K562 (cell line): ENCODE measurements at regions not wholly inside any gene's neighbourhood (a gene's known extent, or its start where the extent isn't known, plus 50 kb on each side); places are given as distances from the start of the nearest gene placed in this dataset.

Experiments
- ATAC-seq: fragments of 200-7000 bp; cut with Tn5 transposase; 3 replicates; pipeline ENCODE4 v1.9.1; 2020; ENCODE audit warnings: moderate library complexity
- BruUV-seq: library from RNA; stranded (reverse); fragments of 400-500 nt; replicated peaks from 2 replicates; lab custom pipeline; 2021; lab: Mats Ljungman, UMichigan
- CTCF ChIA-PET: fragments of 300-600 bp; formaldehyde crosslinking; extraction: SDS; loops from one replicate; lab custom pipeline; 2021; ENCODE audit warnings: low intra/inter-chr PET ratio; lab: Yijun Ruan, JAX
- POLR2A ChIA-PET: fragments of 300-600, 350-650 bp; sonication (Branson Sonifier 250); formaldehyde crosslinking; extraction: SDS; loops from one replicate; lab custom pipeline; 2021; ENCODE audit warnings: antibody characterized with exemption, inconsistent platforms; lab: Yijun Ruan, JAX
- DNase-seq, 4 experiments: peaks; one replicate each; pipeline versions ENCODE4 v3.0.0 to v3.0.0-alpha.2; 2011 to 2018; ENCODE audit warnings: low spot score in 3 of 4, mixed read lengths in 3 of 4; ENCODE audit errors: extremely low read depth in 1 of 4
- FAIRE-seq: peaks from 2 replicates; lab custom pipeline; 2011; peaks lifted over from hg19 to GRCh38; lab: Jason Lieb, UNC
- H2AFZ ChIP-seq: 2 replicates; pipeline ENCODE4 v1.6.0; 2011; ENCODE audit warnings: low read depth, low read length, control low read depth, inconsistent platforms
- H3K27ac ChIP-seq: fragments of 200-600 bp; 3 replicates; pipeline ENCODE4 v1.8.0; 2011; ENCODE audit warnings: low read depth, mild to moderate bottlenecking, control low read depth, inconsistent platforms, low read length, moderate library complexity, mixed read lengths; ENCODE audit errors: extremely low read depth
- H3K27me3 ChIP-seq, 2 experiments: fragments of 300-600 bp in 1 of 2; 2 replicates in 1 of 2; 3 replicates in 1 of 2; pipeline versions ENCODE4 v1.6.0 to v1.8.0; 2011; ENCODE audit warnings: inconsistent platforms in 2 of 2, low read length in 2 of 2, mild to moderate bottlenecking in 1 of 2, mixed read lengths in 1 of 2, moderate library complexity in 1 of 2; ENCODE audit not compliant: control insufficient read depth in 2 of 2, insufficient read depth in 2 of 2
- H3K36me3 ChIP-seq: fragments of 300-600 bp; 3 replicates; pipeline ENCODE4 v1.8.0; 2011; ENCODE audit warnings: mild to moderate bottlenecking, low read length, inconsistent platforms; ENCODE audit not compliant: control insufficient read depth, insufficient read depth
- H3K4me1 ChIP-seq, 2 experiments: fragments of 200-600 bp in 1 of 2; replicated peaks in 1 of 2; 2 replicates in 1 of 2; 3 replicates in 1 of 2; pipeline versions ENCODE4 v1.5.1 to v1.8.0; 2011; ENCODE audit warnings: inconsistent platforms in 2 of 2, low read length in 2 of 2, mild to moderate bottlenecking in 1 of 2, mixed read lengths in 1 of 2, moderate library complexity in 1 of 2; ENCODE audit not compliant: control insufficient read depth in 2 of 2, insufficient read depth in 2 of 2
- H3K4me2 ChIP-seq: 2 replicates; pipeline ENCODE4 v1.6.1; 2011; ENCODE audit warnings: low read length, control low read depth, inconsistent platforms, mixed read lengths; ENCODE audit not compliant: insufficient read depth
- H3K4me3 ChIP-seq: fragments of 200-600 bp; sonication (generic), shearing (Covaris generic); 2 replicates; pipeline ENCODE4 v1.5.1; 2016; ENCODE audit warnings: control low read depth, inconsistent platforms
- H3K79me2 ChIP-seq: fragments of 200-600 bp; 3 replicates; pipeline ENCODE4 v1.8.0; 2011; ENCODE audit warnings: low read length, inconsistent platforms; ENCODE audit not compliant: control insufficient read depth, insufficient read depth
- H3K9ac ChIP-seq, 2 experiments: 2 replicates each; pipeline versions ENCODE4 v1.6.0 to v1.6.1; 2011; ENCODE audit warnings: low read depth in 2 of 2, low read length in 2 of 2, control low read depth in 1 of 2, inconsistent platforms in 1 of 2, mild to moderate bottlenecking in 1 of 2, mixed read lengths in 1 of 2; ENCODE audit not compliant: insufficient read depth in 1 of 2
- H3K9me1 ChIP-seq: one replicate; pipeline ENCODE4 v1.6.0; 2011; ENCODE audit warnings: inconsistent platforms, mild to moderate bottlenecking, low read length, moderate library complexity; ENCODE audit not compliant: control insufficient read depth, insufficient read depth
- H3K9me3 ChIP-seq: replicated peaks from 2 replicates; pipeline ENCODE4 v1.5.1; 2011; ENCODE audit warnings: low read depth, low read length, inconsistent platforms; ENCODE audit not compliant: control insufficient read depth, insufficient read depth
- H4K20me1 ChIP-seq: replicated peaks from 2 replicates; pipeline ENCODE4 v1.6.1; 2011; ENCODE audit warnings: low read length, inconsistent platforms, mixed read lengths; ENCODE audit not compliant: control insufficient read depth, insufficient read depth
- C11orf30 ChIP-seq: fragments of 450-650 bp; IDR thresholded peaks from 2 replicates; pipeline ENCODE4 v1.6.1; 2016; ENCODE audit warnings: low read depth, mild to moderate bottlenecking
- DNMT1 ChIP-seq: fragments of 450-650 bp; IDR thresholded peaks from 2 replicates; pipeline ENCODE4 v1.6.1; 2016; ENCODE audit warnings: antibody characterized with exemption, mild to moderate bottlenecking
- NBN ChIP-seq: fragments of 450-650 bp; IDR thresholded peaks from 2 replicates; pipeline ENCODE4 v1.6.1; 2016; ENCODE audit warnings: low read depth, mild to moderate bottlenecking
- NEUROD1 ChIP-seq: fragments of 150-350 bp; IDR thresholded peaks from 2 replicates; pipeline ENCODE4 v1.6.1; 2014; ENCODE audit warnings: borderline replicate concordance, low read length, low read depth; ENCODE audit not compliant: partially characterized antibody
- PCBP2 ChIP-seq: fragments of 200-400 bp; formaldehyde crosslinking; IDR thresholded peaks from 2 replicates; pipeline ENCODE4 v1.6.1; 2018; ENCODE audit warnings: low read length, low read depth, mild to moderate bottlenecking, moderate library complexity; ENCODE audit not compliant: poor library complexity, severe bottlenecking
- RBM22 ChIP-seq: fragments of 200-400 bp; formaldehyde crosslinking; IDR thresholded peaks from 2 replicates; pipeline ENCODE4 v1.6.1; 2018; ENCODE audit warnings: low read length, low read depth; ENCODE audit not compliant: poor library complexity, severe bottlenecking
- SAFB ChIP-seq: fragments of 200-400 bp; formaldehyde crosslinking; IDR thresholded peaks from 2 replicates; pipeline ENCODE4 v1.6.1; 2017; ENCODE audit warnings: low read depth, low read length, borderline replicate concordance
- ZNF764 ChIP-seq: fragments of 250-450 bp; sonication (Bioruptor Pico); IDR thresholded peaks from 2 replicates; pipeline ENCODE4 v1.4.0; 2020; ENCODE audit warnings: low read depth, mild to moderate bottlenecking, moderate library complexity
- ZNF766 ChIP-seq: fragments of 200-800 bp; sonication (Bioruptor generic); conservative IDR thresholded peaks from 2 replicates; pipeline ENCODE4 v1.6.1; 2016; ENCODE audit warnings: missing genetic modification characterization, missing compliant biosample characterization
- ZSCAN32 ChIP-seq: fragments of 450-650 bp; formaldehyde crosslinking; IDR thresholded peaks from 2 replicates; pipeline ENCODE4 v1.4.0; 2020; ENCODE audit warnings: mild to moderate bottlenecking, moderate library complexity
- WGBS: fragments of 100-300 bp; shearing (Covaris generic); methylation state at CpG from one replicate; pipeline ENCODE4 v1.1.6; 2016; ENCODE audit warnings: low coverage, mixed read lengths; ENCODE audit not compliant: insufficient coverage; ENCODE audit errors: missing lambda C conversion rate; 5-methylcytosine and 5-hydroxymethylcytosine counted together
- in situ Hi-C: fragments of 300-500 bp; cut with MboI; formaldehyde crosslinking; loops from 4 replicates; pipeline ENCODE4 v1.15.0; 2018; ENCODE audit warnings: inconsistent platforms, mixed read lengths
- intact Hi-C: fragments of 100-400 bp; cut with micrococcal nuclease; formaldehyde crosslinking; loops from 2 replicates; pipeline ENCODE4 v1.14.2; 2022
- TF ChIP-seq, protein P1 (sequence below): sonication (generic); formaldehyde crosslinking; IDR thresholded peaks from 2 replicates; pipeline ENCODE4 v1.8.1; 2023; ENCODE audit warnings: mild to moderate bottlenecking, missing genetic modification reagents, moderate library complexity
- TF ChIP-seq, protein P2 (sequence below): fragments of 450-650 bp; IDR thresholded peaks from 2 replicates; pipeline ENCODE4 v1.7.1; 2018; ENCODE audit warnings: mild to moderate bottlenecking, low read depth; ENCODE audit not compliant: partially characterized antibody
- TF ChIP-seq, protein P3 (sequence below): fragments of 450-650 bp; IDR thresholded peaks from 2 replicates; pipeline ENCODE4 v1.6.1; 2016; ENCODE audit warnings: mild to moderate bottlenecking
- TF ChIP-seq, protein P4 (sequence below): conservative IDR thresholded peaks from 2 replicates; pipeline ENCODE4 v1.6.1; 2011; ENCODE audit warnings: low read depth, mild to moderate bottlenecking, low read length; ENCODE audit not compliant: control insufficient read depth

DNA sequence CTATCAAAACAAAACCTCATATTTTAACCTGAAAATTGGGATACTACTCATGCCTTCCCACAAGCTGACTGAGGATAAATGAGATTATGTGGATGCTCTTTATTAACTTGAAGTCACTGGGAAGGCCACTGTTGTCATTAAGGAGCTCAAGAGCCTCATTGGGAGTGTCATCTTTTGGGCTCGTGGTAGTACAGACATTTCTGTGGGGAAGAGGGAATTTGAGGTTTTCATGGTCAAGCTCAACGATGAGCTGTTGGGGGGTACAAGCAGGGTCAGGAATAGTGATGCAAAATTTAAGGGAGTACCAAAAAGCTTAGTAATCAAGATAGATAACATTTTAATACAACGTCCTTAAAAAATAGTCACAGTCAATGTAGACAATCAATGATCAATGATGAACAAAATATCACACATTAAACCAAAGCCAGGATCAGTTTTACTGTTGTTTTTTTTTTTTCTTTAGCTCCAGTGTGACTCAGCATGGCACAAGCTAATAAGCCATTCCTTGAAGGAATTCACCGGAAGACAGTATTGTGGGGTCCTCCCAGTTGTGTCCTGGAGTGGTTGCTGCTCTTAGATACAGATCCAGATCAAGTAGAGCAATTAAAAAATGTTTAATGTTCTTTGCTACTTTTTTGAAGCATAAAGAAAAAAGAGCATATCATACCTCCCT lies 130.9 kb downstream of the C12orf75 start:
- BruUV-seq, result no TSS peak
- H3K4me1 ChIP-seq, result no peaks in the 10 kb centered on the region
- no peaks in the 10 kb centered on the region for H3K9me1 ChIP-seq
- in situ Hi-C loops (no loop called here), intact Hi-C loops (no loop called here)
- no peak for DNase-seq
- no peak overlapping the region for H3K27ac ChIP-seq
- H3K4me3 ChIP-seq, result no peak overlapping the region
- no peaks in the 10 kb centered on the region for H3K79me2 ChIP-seq
- no peaks in the 10 kb centered on the region for H4K20me1 ChIP-seq
- WGBS, result 0% methylated on average over 4 of the region's 4 CpGs
- H3K9ac ChIP-seq, result no peak overlapping the region
- no peak overlapping the region for H2AFZ ChIP-seq
- H3K36me3 ChIP-seq, result no peaks in the 10 kb centered on the region
- ChIA-PET CTCF (no interaction called here), POLR2A (no interaction called here)
- no peak for FAIRE-seq
- no peaks in the 10 kb centered on the region for H3K9me3 ChIP-seq
- H3K27me3 ChIP-seq, result 0 out of 5 replicates have a peak, but pooled peaks cover 0 to 5% of the 10 kb centered on the region in 2 experiments
- ATAC-seq, result no peak
- no peak overlapping the region for H3K4me2 ChIP-seq
- TF ChIP-seq ZNF764 (CRISPR knock-in tag), result no peak
- no peak for TF ChIP-seq NEUROD1
- no peak for TF ChIP-seq ZSCAN32
- no peak for TF ChIP-seq C11orf30
- TF ChIP-seq, protein P1, sequence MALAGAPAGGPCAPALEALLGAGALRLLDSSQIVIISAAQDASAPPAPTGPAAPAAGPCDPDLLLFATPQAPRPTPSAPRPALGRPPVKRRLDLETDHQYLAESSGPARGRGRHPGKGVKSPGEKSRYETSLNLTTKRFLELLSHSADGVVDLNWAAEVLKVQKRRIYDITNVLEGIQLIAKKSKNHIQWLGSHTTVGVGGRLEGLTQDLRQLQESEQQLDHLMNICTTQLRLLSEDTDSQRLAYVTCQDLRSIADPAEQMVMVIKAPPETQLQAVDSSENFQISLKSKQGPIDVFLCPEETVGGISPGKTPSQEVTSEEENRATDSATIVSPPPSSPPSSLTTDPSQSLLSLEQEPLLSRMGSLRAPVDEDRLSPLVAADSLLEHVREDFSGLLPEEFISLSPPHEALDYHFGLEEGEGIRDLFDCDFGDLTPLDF (CRISPR knock-in tag), result no peak
- TF ChIP-seq, protein P2, sequence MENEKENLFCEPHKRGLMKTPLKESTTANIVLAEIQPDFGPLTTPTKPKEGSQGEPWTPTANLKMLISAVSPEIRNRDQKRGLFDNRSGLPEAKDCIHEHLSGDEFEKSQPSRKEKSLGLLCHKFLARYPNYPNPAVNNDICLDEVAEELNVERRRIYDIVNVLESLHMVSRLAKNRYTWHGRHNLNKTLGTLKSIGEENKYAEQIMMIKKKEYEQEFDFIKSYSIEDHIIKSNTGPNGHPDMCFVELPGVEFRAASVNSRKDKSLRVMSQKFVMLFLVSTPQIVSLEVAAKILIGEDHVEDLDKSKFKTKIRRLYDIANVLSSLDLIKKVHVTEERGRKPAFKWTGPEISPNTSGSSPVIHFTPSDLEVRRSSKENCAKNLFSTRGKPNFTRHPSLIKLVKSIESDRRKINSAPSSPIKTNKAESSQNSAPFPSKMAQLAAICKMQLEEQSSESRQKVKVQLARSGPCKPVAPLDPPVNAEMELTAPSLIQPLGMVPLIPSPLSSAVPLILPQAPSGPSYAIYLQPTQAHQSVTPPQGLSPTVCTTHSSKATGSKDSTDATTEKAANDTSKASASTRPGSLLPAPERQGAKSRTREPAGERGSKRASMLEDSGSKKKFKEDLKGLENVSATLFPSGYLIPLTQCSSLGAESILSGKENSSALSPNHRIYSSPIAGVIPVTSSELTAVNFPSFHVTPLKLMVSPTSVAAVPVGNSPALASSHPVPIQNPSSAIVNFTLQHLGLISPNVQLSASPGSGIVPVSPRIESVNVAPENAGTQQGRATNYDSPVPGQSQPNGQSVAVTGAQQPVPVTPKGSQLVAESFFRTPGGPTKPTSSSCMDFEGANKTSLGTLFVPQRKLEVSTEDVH, result no peak
- no peak for TF ChIP-seq PCBP2
- no peak for TF ChIP-seq DNMT1
- no peak for TF ChIP-seq RBM22
- no peak for TF ChIP-seq ZNF766 (CRISPR knock-in tag)
- TF ChIP-seq, protein P3, sequence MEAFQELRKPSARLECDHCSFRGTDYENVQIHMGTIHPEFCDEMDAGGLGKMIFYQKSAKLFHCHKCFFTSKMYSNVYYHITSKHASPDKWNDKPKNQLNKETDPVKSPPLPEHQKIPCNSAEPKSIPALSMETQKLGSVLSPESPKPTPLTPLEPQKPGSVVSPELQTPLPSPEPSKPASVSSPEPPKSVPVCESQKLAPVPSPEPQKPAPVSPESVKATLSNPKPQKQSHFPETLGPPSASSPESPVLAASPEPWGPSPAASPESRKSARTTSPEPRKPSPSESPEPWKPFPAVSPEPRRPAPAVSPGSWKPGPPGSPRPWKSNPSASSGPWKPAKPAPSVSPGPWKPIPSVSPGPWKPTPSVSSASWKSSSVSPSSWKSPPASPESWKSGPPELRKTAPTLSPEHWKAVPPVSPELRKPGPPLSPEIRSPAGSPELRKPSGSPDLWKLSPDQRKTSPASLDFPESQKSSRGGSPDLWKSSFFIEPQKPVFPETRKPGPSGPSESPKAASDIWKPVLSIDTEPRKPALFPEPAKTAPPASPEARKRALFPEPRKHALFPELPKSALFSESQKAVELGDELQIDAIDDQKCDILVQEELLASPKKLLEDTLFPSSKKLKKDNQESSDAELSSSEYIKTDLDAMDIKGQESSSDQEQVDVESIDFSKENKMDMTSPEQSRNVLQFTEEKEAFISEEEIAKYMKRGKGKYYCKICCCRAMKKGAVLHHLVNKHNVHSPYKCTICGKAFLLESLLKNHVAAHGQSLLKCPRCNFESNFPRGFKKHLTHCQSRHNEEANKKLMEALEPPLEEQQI, result no peak
- TF ChIP-seq, protein P4, sequence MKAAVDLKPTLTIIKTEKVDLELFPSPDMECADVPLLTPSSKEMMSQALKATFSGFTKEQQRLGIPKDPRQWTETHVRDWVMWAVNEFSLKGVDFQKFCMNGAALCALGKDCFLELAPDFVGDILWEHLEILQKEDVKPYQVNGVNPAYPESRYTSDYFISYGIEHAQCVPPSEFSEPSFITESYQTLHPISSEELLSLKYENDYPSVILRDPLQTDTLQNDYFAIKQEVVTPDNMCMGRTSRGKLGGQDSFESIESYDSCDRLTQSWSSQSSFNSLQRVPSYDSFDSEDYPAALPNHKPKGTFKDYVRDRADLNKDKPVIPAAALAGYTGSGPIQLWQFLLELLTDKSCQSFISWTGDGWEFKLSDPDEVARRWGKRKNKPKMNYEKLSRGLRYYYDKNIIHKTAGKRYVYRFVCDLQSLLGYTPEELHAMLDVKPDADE, result no peak
- TF ChIP-seq NBN, result no peak
- no peak for TF ChIP-seq SAFB
